BLaER1 (cell line): ENCODE measurements at regions not wholly inside any gene's neighbourhood (a gene's known extent, or its start where the extent isn't known, plus 50 kb on each side); places are given as distances from the start of the nearest gene placed in this dataset.
"Not testable (repeated sequence)": the region's sequence is repeated elsewhere in the genome, so short reads cannot be mapped to it uniquely, and the experiment has no call there.

Experiments used
- H3K27ac ChIP-seq: shearing (Covaris generic); formaldehyde crosslinking; 2 replicates; pipeline ENCODE4 v1.8.1; 2022
- H3K27me3 ChIP-seq: shearing (Covaris generic); formaldehyde crosslinking; 2 replicates; pipeline ENCODE4 v1.8.1; 2022
- H3K36me3 ChIP-seq: shearing (Covaris generic); formaldehyde crosslinking; 2 replicates; pipeline ENCODE4 v1.8.1; 2022
- H3K4me1 ChIP-seq: shearing (Covaris generic); formaldehyde crosslinking; 2 replicates; pipeline ENCODE4 v1.8.1; 2022
- H3K4me2 ChIP-seq: shearing (Covaris generic); formaldehyde crosslinking; 2 replicates; pipeline ENCODE4 v1.8.1; 2022
- H3K4me3 ChIP-seq: shearing (Covaris generic); formaldehyde crosslinking; 2 replicates; pipeline ENCODE4 v1.8.1; 2022
- H3K9ac ChIP-seq: shearing (Covaris generic); formaldehyde crosslinking; 2 replicates; pipeline ENCODE4 v1.8.1; 2022
- H3K9me3 ChIP-seq: shearing (Covaris generic); formaldehyde crosslinking; 2 replicates; pipeline ENCODE4 v1.8.1; 2022
- H4K20me1 ChIP-seq: shearing (Covaris generic); formaldehyde crosslinking; 2 replicates; pipeline ENCODE4 v1.8.1; 2022
- Cebpa-rat ChIP-seq: shearing (Covaris generic); IDR thresholded peaks from 2 replicates; pipeline ENCODE4 v1.8.1; 2022

GRCh38 chr20:1818247-1818840, 76.9 kb upstream of the SIRPA start:
- no peak overlapping the region for H3K4me3 ChIP-seq
- H3K9me3 ChIP-seq: peaks cover 20% of the 10 kb centered on the region
- H3K4me2 ChIP-seq: peak overlapping the region; percentile 71
- no peak overlapping the region for H3K9ac ChIP-seq
- peaks cover 13% of the 10 kb centered on the region; the same call in 1 of the 2 replicates for H3K27me3 ChIP-seq
- no peak for TF ChIP-seq Cebpa-rat
- no peaks in the 10 kb centered on the region for H4K20me1 ChIP-seq
- peaks cover 57% of the 10 kb centered on the region for H3K4me1 ChIP-seq
- no peak overlapping the region for H3K27ac ChIP-seq
- H3K36me3 ChIP-seq: no peaks in the 10 kb centered on the region

- H3K9me3 ChIP-seq: peaks cover 15% of the 10 kb centered on the region
- peaks cover 57% of the 10 kb centered on the region for H3K4me1 ChIP-seq
- peak overlapping the region; percentile 71 for H3K4me2 ChIP-seq
- H3K27ac ChIP-seq: 0 out of 2 replicates have a peak overlapping the region, but pooled peaks have one; percentile 42
- H3K4me3 ChIP-seq: no peak overlapping the region
- no peak overlapping the region; the same call in 1 of the 2 replicates for H3K9ac ChIP-seq
- H3K36me3 ChIP-seq: no peaks in the 10 kb centered on the region
- no peak for TF ChIP-seq Cebpa-rat
- no peaks in the 10 kb centered on the region for H4K20me1 ChIP-seq
- peaks cover 13% of the 10 kb centered on the region; the same call in 1 of the 2 replicates for H3K27me3 ChIP-seq
Observed at GRCh38 chr20:1817577-1818211, 77.5 kb upstream of the SIRPA start.

- Histone ChIP-seq H3K9me3 (peaks cover 8% of the 10 kb centered on the region), H3K27me3 (peaks cover 13% of the 10 kb centered on the region; the same call in 1 of the 2 replicates), H3K27ac (peak overlapping the region; percentile 42; the same call in 1 of the 2 replicates), H4K20me1 (no peaks in the 10 kb centered on the region), H3K4me1 (peaks cover 63% of the 10 kb centered on the region), H3K36me3 (no peaks in the 10 kb centered on the region), H3K4me3 (no peak overlapping the region), H3K9ac (no peak overlapping the region; the same call in 1 of the 2 replicates), H3K4me2 (peak overlapping the region; percentile 71)
- TF ChIP-seq Cebpa-rat: no peak
Observed at GRCh38 chr20:1816384-1817381, 78.5 kb upstream of the SIRPA start.

- H3K4me3 ChIP-seq: no peak overlapping the region
- peaks cover 13% of the 10 kb centered on the region; the same call in 1 of the 2 replicates for H3K27me3 ChIP-seq
- H3K4me2 ChIP-seq: no peak overlapping the region
- no peak for TF ChIP-seq Cebpa-rat
- no peak overlapping the region for H3K9ac ChIP-seq
- H3K36me3 ChIP-seq: no peaks in the 10 kb centered on the region
- H3K27ac ChIP-seq: no peak overlapping the region
- H4K20me1 ChIP-seq: no peaks in the 10 kb centered on the region
- H3K9me3 ChIP-seq: no peaks in the 10 kb centered on the region
- peaks cover 67% of the 10 kb centered on the region for H3K4me1 ChIP-seq
Observed at GRCh38 chr20:1815502-1816085, 79.6 kb upstream of the SIRPA start.

GRCh38 chr20:1814861-1815260, 80.3 kb upstream of the SIRPA start:
- not testable (repeated sequence) for H3K4me2 ChIP-seq, H3K4me3 ChIP-seq, H3K9ac ChIP-seq, H3K36me3 ChIP-seq, H4K20me1 ChIP-seq, H3K9me3 ChIP-seq, H3K27ac ChIP-seq
- Histone ChIP-seq H3K27me3 (peaks cover 13% of the 10 kb centered on the region; the same call in 1 of the 2 replicates), H3K4me1 (peaks cover 63% of the 10 kb centered on the region)

- TF ChIP-seq Cebpa-rat: no peak
- H4K20me1 ChIP-seq: no peaks in the 10 kb centered on the region
- no peak overlapping the region for H3K9ac ChIP-seq
- H3K4me3 ChIP-seq: no peak overlapping the region
- peaks cover 54% of the 10 kb centered on the region for H3K4me1 ChIP-seq
- no peaks in the 10 kb centered on the region for H3K36me3 ChIP-seq
- no peaks in the 10 kb centered on the region for H3K9me3 ChIP-seq
- H3K27ac ChIP-seq: no peak overlapping the region
- peaks cover 13% of the 10 kb centered on the region; the same call in 1 of the 2 replicates for H3K27me3 ChIP-seq
- no peak overlapping the region for H3K4me2 ChIP-seq
Observed at GRCh38 chr20:1813674-1814635, 81.3 kb upstream of the SIRPA start.

GRCh38 chr20:1813101-1813529, 82.1 kb upstream of the SIRPA start:
- H4K20me1 ChIP-seq: no peaks in the 10 kb centered on the region
- H3K36me3 ChIP-seq: no peaks in the 10 kb centered on the region
- no peaks in the 10 kb centered on the region for H3K9me3 ChIP-seq
- no peak overlapping the region for H3K9ac ChIP-seq
- H3K4me1 ChIP-seq: peaks cover 46% of the 10 kb centered on the region
- H3K27ac ChIP-seq: no peak overlapping the region
- no peak overlapping the region for H3K4me3 ChIP-seq
- H3K27me3 ChIP-seq: peaks cover 6% of the 10 kb centered on the region; the same call in 1 of the 2 replicates
- H3K4me2 ChIP-seq: no peak overlapping the region
- no peak for TF ChIP-seq Cebpa-rat

- Histone ChIP-seq H4K20me1 (no peaks in the 10 kb centered on the region), H3K27me3 (no peaks in the 10 kb centered on the region), H3K27ac (0 out of 2 replicates have a peak overlapping the region, but pooled peaks have one; percentile 10), H3K9me3 (no peaks in the 10 kb centered on the region), H3K36me3 (no peaks in the 10 kb centered on the region), H3K9ac (peak overlapping the region; percentile 44; the same call in 1 of the 2 replicates), H3K4me1 (peaks cover 33% of the 10 kb centered on the region), H3K4me3 (no peak overlapping the region), H3K4me2 (peak overlapping the region; percentile 82)
- no peak for TF ChIP-seq Cebpa-rat
Observed at GRCh38 chr20:1811621-1812498, 83.3 kb upstream of the SIRPA start.
